ENCODE measurements at regions not wholly inside any gene's neighbourhood (a gene's known extent, or its start where the extent isn't known, plus 50 kb on each side); places are given as distances from the start of the nearest gene placed in this dataset.

- TF ChIP-seq CTCF (IDR thresholded peaks at IDR 0.05; ENCODE audit: low read length) (no peak), EZH2phosphoT487 (IDR thresholded peaks at IDR 0.05; ENCODE audit: low read length) (no peak)
Observed at GRCh38 chr2:58334414-58334813, 93.3 kb upstream of the FANCL start.

All from MM.1S (cell line).